GM23248 (cell line): ENCODE measurements at regions not wholly inside any gene's neighbourhood (a gene's known extent, or its start where the extent isn't known, plus 50 kb on each side); places are given as distances from the start of the nearest gene placed in this dataset.

Experiments
- EZH2 ChIP-seq: fragments of 200-600 bp; sonication (generic); IDR thresholded peaks from 2 replicates; pipeline ENCODE4 v1.6.1; 2018; ENCODE audit warnings: antibody characterized with exemption, mild to moderate bottlenecking; ENCODE audit not compliant: insufficient read depth, poor library complexity, severe bottlenecking
- EZH2phosphoT487 ChIP-seq: fragments of 200-600 bp; sonication (generic); IDR thresholded peaks from 2 replicates; pipeline ENCODE4 v1.6.1; 2018; ENCODE audit warnings: antibody characterized with exemption, moderate library complexity, mild to moderate bottlenecking, low read depth; ENCODE audit not compliant: insufficient read depth

GRCh38 chr19:30969591-30969990 lies 379.6 kb downstream of the TSHZ3 start:
- no peak for TF ChIP-seq EZH2phosphoT487
- no peak for TF ChIP-seq EZH2
